GM19025 (cell line): ENCODE measurements at regions not wholly inside any gene's neighbourhood (a gene's known extent, or its start where the extent isn't known, plus 50 kb on each side); places are given as distances from the start of the nearest gene placed in this dataset.

ENCODE experiments used
- ATAC-seq: cut with Tn5 transposase; IDR thresholded peaks from one replicate; pipeline ENCODE4 v1.9.1; 2021; ENCODE audit warnings: mild to moderate bottlenecking, low read depth, moderate library complexity; ENCODE audit not compliant: unreplicated experiment

- ATAC-seq = no peak
Measured at GRCh38 chr4:60096676-60097075, 1103.5 kb upstream of the ADGRL3 start.

- no peak for ATAC-seq
Measured at GRCh38 chr4:60116592-60116991, 1083.5 kb upstream of the ADGRL3 start.

DNA sequence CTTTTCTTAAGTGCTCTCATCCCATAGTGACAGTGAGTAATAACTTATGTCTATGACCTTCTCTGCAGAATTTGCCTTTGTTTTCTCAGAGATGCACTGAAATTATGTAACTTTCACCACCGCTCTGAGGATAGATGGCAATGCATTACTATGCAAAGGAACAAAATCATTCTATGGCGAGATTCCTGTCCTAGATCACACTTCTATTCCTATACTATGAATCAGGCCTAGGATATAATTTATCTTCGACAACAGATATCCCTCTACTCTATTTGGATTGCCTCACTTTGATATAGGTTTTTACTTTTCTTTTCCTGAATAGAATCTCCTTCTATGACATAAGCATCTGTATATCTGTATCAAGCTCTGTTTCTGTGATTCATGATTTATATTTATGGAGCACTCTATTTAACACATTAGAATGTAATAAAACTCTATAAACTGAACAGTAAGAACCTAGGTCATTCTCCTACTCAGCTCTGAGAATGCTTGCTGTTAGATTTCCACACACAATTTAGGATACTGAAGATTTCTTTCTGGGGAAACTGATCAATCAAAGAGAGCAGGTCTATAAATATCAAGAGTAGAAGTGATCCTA, 1082.3 kb upstream of the ADGRL3 start:
- no peak for ATAC-seq

DNA sequence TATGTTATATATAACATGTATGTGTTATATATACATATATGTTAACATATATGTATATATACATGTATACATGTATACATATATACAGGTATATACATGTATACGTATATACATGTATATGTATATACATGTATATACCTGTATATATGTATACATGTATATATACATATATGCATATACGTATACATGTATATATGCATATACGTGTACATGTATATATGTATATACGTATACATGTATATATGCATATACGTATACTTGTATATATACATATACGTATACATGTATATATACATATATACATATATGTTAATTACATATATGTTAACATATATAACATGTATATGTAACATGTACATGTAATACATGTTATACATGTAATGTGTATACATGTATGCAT, 1077.3 kb upstream of the ADGRL3 start:
- ATAC-seq = no peak

DNA sequence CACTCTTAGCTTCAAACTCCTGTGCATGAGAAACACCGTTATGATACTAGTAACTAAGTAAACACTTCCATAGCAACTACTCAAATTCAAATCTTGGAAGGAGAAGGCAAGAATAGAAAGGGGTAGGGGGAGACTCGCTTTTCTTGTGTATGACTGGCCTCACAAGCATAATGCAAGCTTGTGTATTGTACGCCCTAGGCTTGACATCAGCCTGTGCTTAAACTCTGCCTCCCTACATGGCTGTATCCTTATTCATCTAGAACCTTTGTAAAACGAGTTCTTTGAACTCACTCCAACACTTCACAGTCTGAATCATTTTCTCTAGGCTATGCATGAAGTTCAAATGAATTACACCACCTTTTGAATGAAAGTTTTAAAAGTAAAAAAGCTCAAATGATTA, 1071.2 kb upstream of the ADGRL3 start:
- no peak for ATAC-seq

- no peak for ATAC-seq
Measured at GRCh38 chr4:60129740-60130139, 1070.4 kb upstream of the ADGRL3 start.

- ATAC-seq = no peak
Measured at GRCh38 chr4:60133375-60133774, 1066.8 kb upstream of the ADGRL3 start.

DNA sequence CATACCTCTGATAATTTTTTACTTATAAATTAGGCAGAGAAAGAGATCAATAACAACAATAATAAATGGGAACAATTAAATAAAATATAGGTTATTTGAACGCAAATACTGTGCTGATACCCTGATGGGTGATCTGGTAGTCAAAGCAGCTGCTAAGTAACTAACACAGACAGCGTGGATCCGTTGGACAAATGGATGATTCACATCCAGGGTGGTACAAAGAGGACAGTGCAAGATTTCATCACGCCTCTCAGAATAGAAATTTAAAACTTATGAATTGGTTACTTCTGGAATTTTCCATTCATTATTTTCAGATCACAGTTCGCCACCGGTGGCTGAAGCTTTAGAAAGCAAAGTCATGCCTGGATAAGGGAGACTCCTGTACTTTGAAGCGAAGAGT, 1066.0 kb upstream of the ADGRL3 start:
- no peak for ATAC-seq

GRCh38 chr4:60155088-60155487, 1045.0 kb upstream of the ADGRL3 start:
- no peak for ATAC-seq

DNA sequence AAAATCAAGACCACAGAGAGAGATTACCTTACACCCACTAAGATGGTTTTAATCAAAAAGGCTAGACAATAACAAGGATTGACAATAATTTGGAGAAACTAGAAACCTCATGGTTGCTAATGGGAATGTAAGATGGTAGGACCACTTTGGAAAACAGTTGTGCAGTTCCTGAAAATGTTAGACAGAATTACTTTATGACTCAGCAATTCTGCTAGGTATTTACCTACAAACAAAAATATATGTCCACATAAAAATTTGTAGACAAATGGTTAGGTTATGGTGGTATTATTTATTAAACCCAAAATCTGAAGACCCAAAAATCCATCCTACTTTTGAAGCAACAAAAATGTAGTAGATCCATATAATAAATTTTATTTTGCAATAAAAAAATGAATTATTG, 1027.0 kb upstream of the ADGRL3 start:
- no peak for ATAC-seq

DNA sequence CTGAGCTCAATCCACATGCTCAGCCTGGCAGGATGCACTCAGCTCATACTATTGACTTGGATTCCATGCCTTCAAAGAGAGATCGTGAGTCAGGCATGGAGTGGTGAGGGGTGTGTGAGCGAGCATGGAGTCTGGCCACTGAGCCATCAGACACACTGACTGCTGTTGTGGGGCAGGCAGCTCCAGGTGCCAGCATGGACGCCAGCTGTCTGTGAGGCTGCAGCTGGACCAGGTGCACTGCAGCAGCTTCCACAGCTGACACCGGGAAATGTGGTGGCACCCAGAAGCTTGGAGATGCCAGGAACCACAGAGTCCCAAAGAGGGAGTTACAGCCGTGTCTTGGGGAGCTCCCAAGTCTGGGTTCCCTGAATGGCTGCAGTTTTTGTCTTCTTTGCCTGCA, 1026.4 kb upstream of the ADGRL3 start:
- no peak for ATAC-seq

GRCh38 chr4:60175241-60175640, 1024.9 kb upstream of the ADGRL3 start:
- ATAC-seq = no peak

- ATAC-seq = no peak
Measured at GRCh38 chr4:60187428-60187827, 1012.7 kb upstream of the ADGRL3 start.

DNA sequence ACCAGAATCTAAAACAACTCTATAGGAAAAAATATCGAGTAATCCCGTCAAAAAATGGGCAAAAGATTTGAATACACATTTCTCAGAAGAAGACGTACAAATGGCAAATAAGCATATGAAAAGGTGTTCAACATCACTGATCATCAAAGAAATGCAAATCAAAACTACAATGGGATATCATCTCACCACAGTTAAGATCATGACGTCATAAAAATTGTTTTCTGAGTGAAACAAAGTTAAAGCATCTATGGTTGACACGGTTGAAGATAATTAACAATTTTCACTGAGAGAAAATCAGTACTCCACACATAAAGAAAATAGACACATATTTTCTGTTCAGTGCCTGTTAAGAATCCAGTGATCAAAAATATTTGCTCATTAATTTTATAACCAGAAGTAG, 1010.8 kb upstream of the ADGRL3 start:
- ATAC-seq = no peak

DNA sequence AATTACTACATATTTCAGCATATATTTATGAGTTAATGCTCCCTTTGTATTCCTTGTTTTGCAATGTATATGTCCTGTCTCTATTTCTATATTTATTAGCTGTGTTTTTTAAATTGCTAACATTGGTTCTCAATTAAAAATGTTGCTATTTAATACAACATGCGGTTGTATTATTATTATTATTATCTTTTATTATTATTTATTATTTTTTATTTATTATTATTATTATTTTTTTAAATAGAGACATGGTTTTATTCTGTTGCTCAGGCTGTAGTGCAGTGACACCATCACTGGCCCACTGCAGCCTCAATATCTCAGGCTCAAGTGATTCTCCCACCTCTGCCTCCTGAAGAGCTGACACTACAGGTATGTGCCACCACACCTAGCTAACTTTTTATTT, 1005.9 kb upstream of the ADGRL3 start:
- ATAC-seq = no peak

DNA sequence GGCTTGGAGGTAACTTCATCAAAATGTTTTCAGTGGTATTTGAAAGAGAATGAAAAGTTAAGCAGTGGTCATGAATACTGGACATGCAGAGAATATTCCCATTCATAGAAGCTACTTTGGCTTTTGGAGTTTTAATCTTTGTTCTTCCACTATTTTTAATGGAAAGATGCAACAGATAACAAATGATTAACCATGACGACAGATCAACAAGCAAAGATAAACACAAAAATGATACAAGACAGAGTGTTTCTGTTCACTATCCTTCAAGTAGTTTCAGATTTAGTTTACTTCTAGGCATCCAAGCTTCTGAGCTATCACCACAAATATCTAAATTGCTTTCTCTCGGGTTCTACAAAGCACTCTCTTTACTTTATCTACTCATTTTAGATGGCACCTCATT, 1004.9 kb upstream of the ADGRL3 start:
- no peak for ATAC-seq

GRCh38 chr4:60201052-60201673, 999.0 kb upstream of the ADGRL3 start:
- ATAC-seq = peak; percentile 66

DNA sequence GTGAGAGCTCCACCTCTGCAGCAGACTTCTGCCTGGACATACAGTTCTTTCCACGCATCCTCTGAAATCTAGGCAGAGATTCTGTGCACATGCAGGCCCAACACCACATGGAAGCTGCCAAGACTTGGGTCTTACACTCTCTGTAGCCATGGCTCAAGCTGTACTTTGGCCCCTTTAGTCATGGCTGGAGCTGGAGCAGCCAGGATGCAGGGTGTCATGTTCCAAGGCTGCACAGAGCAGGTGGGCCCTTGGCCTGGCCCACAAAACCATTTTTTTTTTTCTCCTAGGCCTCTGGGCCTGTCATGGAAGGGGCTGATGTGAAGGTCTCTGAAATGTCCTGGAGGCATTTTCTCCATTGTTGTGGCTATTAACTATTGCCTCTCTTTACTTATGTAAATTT, 990.5 kb upstream of the ADGRL3 start:
- ATAC-seq = no peak

DNA sequence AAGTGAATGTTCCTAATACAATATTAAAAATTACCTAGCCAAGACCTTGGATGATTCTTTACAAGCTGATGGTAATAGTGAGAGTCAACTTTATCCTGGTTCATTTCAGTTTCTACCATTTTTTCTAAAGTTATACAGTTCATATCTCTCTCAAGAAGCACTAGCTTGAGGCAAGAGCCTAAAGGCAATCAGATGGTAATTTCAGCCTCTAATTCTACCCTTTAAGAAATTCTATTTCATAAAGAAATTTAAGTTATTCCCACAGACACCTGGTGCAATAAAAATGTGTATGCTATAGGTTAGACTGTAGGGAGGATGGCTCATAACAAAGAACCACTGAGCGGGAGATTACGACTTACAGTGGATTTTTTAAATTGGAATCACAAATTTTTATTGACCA, 984.2 kb upstream of the ADGRL3 start:
- no peak for ATAC-seq

DNA sequence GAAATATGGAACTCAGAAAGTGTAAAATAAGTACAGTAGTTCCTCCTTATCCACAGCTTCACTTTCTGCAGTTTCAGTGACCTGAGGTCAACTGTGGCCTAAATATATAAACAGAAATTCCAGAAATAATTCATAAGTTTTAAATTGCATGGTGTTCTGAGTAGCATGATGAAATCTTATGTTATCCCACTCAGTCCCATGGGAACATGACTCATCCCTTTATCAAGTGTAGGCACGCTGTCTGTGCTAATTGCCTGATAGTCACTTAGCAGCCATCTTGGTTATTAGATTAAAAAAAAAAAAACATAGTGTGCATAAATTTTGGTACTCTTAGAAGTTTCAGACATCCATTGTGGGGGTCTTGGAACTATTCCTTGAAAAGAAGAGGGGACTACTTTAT, 983.4 kb upstream of the ADGRL3 start:
- no peak for ATAC-seq

GRCh38 chr4:60221866-60222265, 978.3 kb upstream of the ADGRL3 start:
- no peak for ATAC-seq

- ATAC-seq = no peak
Measured at GRCh38 chr4:60223208-60223923, 976.8 kb upstream of the ADGRL3 start.
